ENCODE measurements at regions not wholly inside any gene's neighbourhood (a gene's known extent, or its start where the extent isn't known, plus 50 kb on each side); places are given as distances from the start of the nearest gene placed in this dataset.
A peak's percentile ranks its signal among the peaks of the same experiment; 100 is the strongest.

DNA sequence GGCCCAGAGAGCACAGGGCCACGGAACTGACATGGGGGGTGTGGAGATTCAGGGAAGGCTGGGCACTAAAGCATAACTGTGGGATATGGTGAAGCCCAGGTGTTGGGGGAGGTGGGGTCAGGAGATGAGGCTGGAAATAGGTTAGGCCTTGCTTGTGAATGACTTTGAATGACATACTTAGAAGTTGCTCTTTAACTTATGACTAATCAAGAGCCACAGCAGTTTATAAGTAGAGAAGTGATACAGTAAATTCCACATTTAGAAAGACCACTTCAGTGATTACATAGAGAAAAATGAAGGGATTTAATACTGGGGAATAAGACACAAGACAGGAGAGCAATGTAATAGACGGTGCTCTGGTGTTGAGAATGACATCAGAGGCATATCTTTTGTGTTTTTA lies 120.8 kb upstream of the SEC61G start:
- ATAC-seq (peak; percentile 83), DNase-seq (no peak)

DNA sequence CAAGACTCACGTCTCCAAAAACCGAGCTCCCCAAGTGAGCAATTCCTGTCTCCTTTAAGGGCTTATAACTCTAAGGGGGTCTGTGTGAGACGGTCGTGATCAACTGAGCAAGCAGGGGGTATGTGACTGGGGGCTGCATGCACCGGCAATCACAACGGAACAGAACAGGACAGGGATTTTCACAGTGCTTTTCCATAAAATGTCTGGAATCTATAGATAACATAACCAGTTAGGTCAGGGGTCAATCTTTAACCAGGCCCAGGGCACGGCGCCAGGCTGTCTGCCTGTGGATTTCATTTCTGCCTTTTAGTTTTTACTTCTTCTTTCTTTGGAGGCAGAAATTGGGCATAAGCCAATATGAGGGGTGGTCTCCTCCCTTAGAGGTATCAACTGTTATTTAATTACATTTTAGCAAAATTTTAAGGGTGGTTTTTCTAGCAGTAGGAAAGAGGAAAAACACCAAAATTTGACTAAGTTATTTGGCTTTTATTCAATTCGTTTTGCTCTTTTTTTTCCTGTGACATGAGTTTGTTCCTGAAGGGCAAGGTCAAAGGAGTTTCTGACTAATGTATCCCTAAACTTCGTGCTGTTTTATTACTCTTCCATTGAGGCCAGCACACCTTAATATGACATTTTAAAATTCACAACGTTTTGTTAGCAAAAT lies 121.4 kb upstream of the SEC61G start:
- Histone ChIP-seq H3K4me3 (no peak overlapping the region), H3K4me1 (peaks cover 0 to 6% of the 10 kb centered on the region in 2 donors), H3K9me3 (no peaks in the 10 kb centered on the region), H3K27ac (no peak overlapping the region), H3K27me3 (no peaks in the 10 kb centered on the region), H3K36me3 (no peaks in the 10 kb centered on the region)
- DNase-seq (no peak), ATAC-seq (no peak)
- TF ChIP-seq, protein P1, sequence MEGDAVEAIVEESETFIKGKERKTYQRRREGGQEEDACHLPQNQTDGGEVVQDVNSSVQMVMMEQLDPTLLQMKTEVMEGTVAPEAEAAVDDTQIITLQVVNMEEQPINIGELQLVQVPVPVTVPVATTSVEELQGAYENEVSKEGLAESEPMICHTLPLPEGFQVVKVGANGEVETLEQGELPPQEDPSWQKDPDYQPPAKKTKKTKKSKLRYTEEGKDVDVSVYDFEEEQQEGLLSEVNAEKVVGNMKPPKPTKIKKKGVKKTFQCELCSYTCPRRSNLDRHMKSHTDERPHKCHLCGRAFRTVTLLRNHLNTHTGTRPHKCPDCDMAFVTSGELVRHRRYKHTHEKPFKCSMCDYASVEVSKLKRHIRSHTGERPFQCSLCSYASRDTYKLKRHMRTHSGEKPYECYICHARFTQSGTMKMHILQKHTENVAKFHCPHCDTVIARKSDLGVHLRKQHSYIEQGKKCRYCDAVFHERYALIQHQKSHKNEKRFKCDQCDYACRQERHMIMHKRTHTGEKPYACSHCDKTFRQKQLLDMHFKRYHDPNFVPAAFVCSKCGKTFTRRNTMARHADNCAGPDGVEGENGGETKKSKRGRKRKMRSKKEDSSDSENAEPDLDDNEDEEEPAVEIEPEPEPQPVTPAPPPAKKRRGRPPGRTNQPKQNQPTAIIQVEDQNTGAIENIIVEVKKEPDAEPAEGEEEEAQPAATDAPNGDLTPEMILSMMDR (IDR thresholded peaks at IDR 0.05) = no peak
- intact Hi-C loops (cut with DNase I) = no loop called here

More for the DNA sequence above, 120.8 kb upstream of the SEC61G start:
- intact Hi-C loops (cut with DNase I) = no loop called here
- Histone ChIP-seq H3K9me3 (no peaks in the 10 kb centered on the region), H3K27me3 (no peaks in the 10 kb centered on the region), H3K4me1 (peaks cover 0 to 6% of the 10 kb centered on the region in 2 donors), H3K4me3 (no peak overlapping the region), H3K36me3 (no peaks in the 10 kb centered on the region), H3K27ac (no peak overlapping the region)
- TF ChIP-seq, protein P1 (IDR thresholded peaks at IDR 0.05) = no peak

DNA sequence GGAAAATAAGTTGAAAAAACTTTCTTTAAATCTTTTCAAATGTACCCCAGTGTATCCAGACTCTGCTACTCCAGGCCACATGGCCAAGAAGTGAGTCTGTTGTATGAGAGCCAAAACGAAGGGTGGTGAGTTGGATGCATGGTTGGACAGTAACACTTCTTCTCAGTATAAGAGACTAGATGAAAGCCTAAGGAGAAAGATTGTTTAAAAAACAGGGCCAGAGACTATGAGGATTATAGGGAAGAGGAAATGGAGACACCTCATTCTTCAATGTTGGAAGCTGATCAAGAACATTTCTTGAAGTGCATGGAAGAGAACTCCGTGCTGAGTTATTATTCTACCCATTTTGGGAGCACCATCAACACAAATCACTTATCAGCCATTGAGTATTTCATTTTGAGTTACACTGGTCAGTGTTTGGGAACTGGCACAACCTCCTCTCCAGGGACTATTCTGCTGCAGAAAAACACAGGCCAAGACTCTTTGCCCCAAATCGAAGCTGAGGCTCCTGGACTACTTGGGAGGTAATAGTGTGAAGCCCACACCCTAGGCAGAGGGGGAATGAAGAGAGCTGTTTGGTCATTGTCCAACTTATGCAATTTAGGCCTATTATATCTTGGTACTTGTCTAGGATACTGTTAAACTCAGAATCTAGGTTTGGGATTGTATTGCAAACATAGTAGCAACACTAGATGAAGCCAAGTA lies 123.0 kb upstream of the SEC61G start:
- no peaks in the 10 kb centered on the region for H3K27me3 ChIP-seq
- H3K9me3 ChIP-seq = no peaks in the 10 kb centered on the region
- no peaks in the 10 kb centered on the region for H3K36me3 ChIP-seq
- no peak overlapping the region for H3K27ac ChIP-seq
- no peak for DNase-seq
- ATAC-seq = no peak
- intact Hi-C loops (cut with DNase I) = no loop called here
- TF ChIP-seq, protein P1 (IDR thresholded peaks at IDR 0.05) = no peak
- no peak overlapping the region for H3K4me3 ChIP-seq
- H3K4me1 ChIP-seq = peaks cover 0 to 6% of the 10 kb centered on the region in 2 donors

DNA sequence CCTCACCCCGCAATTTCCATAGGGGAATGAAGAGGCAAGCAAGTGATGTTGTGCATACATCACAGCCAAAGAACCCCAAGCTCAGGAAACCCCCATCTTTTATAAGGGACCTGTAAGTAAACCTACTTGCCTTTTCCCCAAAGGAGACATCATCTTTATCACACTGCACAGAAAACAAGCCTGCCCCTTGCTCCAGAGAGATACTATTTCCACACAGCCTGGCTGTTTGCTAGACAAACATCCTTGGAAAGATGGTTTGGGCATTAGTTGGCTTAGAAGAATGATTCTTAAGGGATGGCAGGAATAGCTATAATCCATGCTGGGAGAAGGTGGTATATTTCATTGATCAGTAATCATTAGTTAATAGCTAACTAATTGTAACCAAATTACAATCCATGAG lies 123.7 kb upstream of the SEC61G start:
- TF ChIP-seq, protein P1 (IDR thresholded peaks at IDR 0.05) = no peak
- ATAC-seq = no peak
- no peak overlapping the region for H3K4me3 ChIP-seq
- intact Hi-C loops (cut with DNase I) = no loop called here
- no peaks in the 10 kb centered on the region for H3K9me3 ChIP-seq
- no peak for DNase-seq
- H3K27ac ChIP-seq = no peak overlapping the region
- no peaks in the 10 kb centered on the region for H3K36me3 ChIP-seq
- no peaks in the 10 kb centered on the region for H3K27me3 ChIP-seq
- peaks cover 0 to 6% of the 10 kb centered on the region in 2 donors for H3K4me1 ChIP-seq

DNA sequence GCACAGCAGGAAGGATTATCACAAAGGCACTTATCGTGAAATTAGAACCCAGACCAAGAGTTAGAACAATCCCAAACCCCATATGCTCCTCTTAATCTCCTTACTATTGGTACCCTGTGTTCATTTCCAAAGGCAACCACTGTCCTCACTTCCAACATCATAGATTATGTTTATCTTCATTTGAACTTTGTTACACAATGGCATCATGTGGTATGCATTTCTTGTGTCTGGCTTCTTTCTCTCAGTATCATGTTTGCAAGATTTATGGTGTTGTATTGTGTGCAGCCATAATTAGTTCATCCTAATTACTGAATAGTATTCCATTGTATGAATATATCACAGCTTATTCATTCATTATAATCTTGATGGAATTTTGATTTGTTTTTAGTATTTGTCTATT lies 124.6 kb upstream of the SEC61G start:
- DNase-seq = no peak
- ATAC-seq = no peak
- Histone ChIP-seq H3K4me3 (no peak overlapping the region), H3K36me3 (no peaks in the 10 kb centered on the region), H3K9me3 (no peaks in the 10 kb centered on the region), H3K27me3 (peaks cover 0 to 7% of the 10 kb centered on the region in 2 donors), H3K27ac (no peak overlapping the region), H3K4me1 (peaks cover 0 to 1% of the 10 kb centered on the region in 2 donors)
- intact Hi-C loops (cut with DNase I) = no loop called here
- TF ChIP-seq, protein P1 (IDR thresholded peaks at IDR 0.05) = no peak
